PC-3 (cell line): ENCODE measurements at regions not wholly inside any gene's neighbourhood (a gene's known extent, or its start where the extent isn't known, plus 50 kb on each side); places are given as distances from the start of the nearest gene placed in this dataset.

ENCODE experiments used
- ATAC-seq: fragments of 200-7000 bp; cut with Tn5 transposase; 2 replicates; pipeline ENCODE4 v1.9.1; 2020; ENCODE audit warnings: mild to moderate bottlenecking, moderate library complexity
- BruUV-seq: library from RNA; stranded (reverse); fragments of 400-500 nt; replicated peaks from 2 replicates; lab custom pipeline; 2021; lab: Mats Ljungman, UMichigan
- CTCF ChIA-PET: fragments of 300-600 bp; sonication (Branson Sonifier 250); formaldehyde crosslinking; loops from one replicate; lab custom pipeline; 2022; ENCODE audit warnings: antibody characterized with exemption; lab: Charles Lee
- POLR2A ChIA-PET: fragments of 300-600 bp; sonication (Branson Sonifier 250); formaldehyde crosslinking; loops from one replicate; lab custom pipeline; 2022; ENCODE audit warnings: antibody characterized with exemption; ENCODE audit not compliant: unreplicated experiment; lab: Charles Lee
- DNase-seq: peaks from one replicate; pipeline ENCODE4 v3.0.0-alpha.2; 2015
- H2AFZ ChIP-seq: fragments of 300-600 bp; sonication (generic); 2 replicates; pipeline ENCODE4 v1.6.0; 2016; ENCODE audit warnings: antibody characterized with exemption, low read length
- H3F3A ChIP-seq: fragments of 300-600 bp; sonication (generic); one replicate; pipeline ENCODE4 v1.6.0; 2017; ENCODE audit warnings: antibody characterized with exemption, low read length, control low read depth, mild to moderate bottlenecking; ENCODE audit not compliant: unreplicated experiment
- H3K27ac ChIP-seq: fragments of 300-600 bp; sonication (generic); 2 replicates; pipeline ENCODE4 v1.5.1; 2016; ENCODE audit warnings: mild to moderate bottlenecking, low read length
- H3K27me3 ChIP-seq: fragments of 300-600 bp; sonication (generic); 2 replicates; pipeline ENCODE4 v1.6.1; 2016; ENCODE audit warnings: low read length, mixed read lengths
- H3K36me3 ChIP-seq: fragments of 300-600 bp; sonication (generic); 2 replicates; pipeline ENCODE4 v1.6.1; 2016; ENCODE audit warnings: low read depth, mixed run types, low read length, mixed read lengths
- H3K4me1 ChIP-seq: fragments of 300-600 bp; sonication (generic); 2 replicates; pipeline ENCODE4 v1.5.1; 2016; ENCODE audit warnings: low read length; ENCODE audit not compliant: insufficient read depth
- H3K4me2 ChIP-seq: fragments of 300-600 bp; sonication (generic); 2 replicates; pipeline ENCODE4 v1.6.0; 2016; ENCODE audit warnings: low read length
- H3K4me3 ChIP-seq: fragments of 300-600 bp; sonication (generic); 2 replicates; pipeline ENCODE4 v1.5.1; 2016; ENCODE audit warnings: mild to moderate bottlenecking, low read length, mixed read lengths
- H3K79me2 ChIP-seq: fragments of 300-600 bp; sonication (generic); 2 replicates; pipeline ENCODE4 v1.6.1; 2017; ENCODE audit warnings: low read length, mixed read lengths
- H3K9ac ChIP-seq: fragments of 300-600 bp; sonication (generic); 2 replicates; pipeline ENCODE4 v1.6.0; 2016; ENCODE audit warnings: mild to moderate bottlenecking, low read length
- H3K9me2 ChIP-seq: fragments of 300-600 bp; sonication (generic); replicated peaks from 2 replicates; pipeline ENCODE4 v1.6.1; 2016; ENCODE audit warnings: mixed run types, low read length, mixed read lengths
- H3K9me3 ChIP-seq: fragments of 300-600 bp; sonication (generic); 2 replicates; pipeline ENCODE4 v1.6.1; 2016; ENCODE audit warnings: low read length, mixed read lengths
- H4K20me1 ChIP-seq: fragments of 300-600 bp; sonication (generic); 2 replicates; pipeline ENCODE4 v1.6.1; 2016; ENCODE audit warnings: low read length, mixed read lengths
- EZH2 ChIP-seq: fragments of 300-600 bp; sonication (generic); IDR thresholded peaks from one replicate; pipeline ENCODE4 v1.6.1; 2017; ENCODE audit warnings: antibody characterized with exemption, mild to moderate bottlenecking, low read length; ENCODE audit not compliant: unreplicated experiment
- EZH2phosphoT487 ChIP-seq: fragments of 300-600 bp; sonication (generic); IDR thresholded peaks from 2 replicates; pipeline ENCODE4 v1.6.1; 2018; ENCODE audit warnings: mild to moderate bottlenecking, antibody characterized with exemption, low read length, borderline replicate concordance
- intact Hi-C: fragments of 100-400 bp; cut with micrococcal nuclease; formaldehyde crosslinking; loops from 2 replicates; pipeline ENCODE4 v1.9.0; 2023
- TF ChIP-seq, protein P1 (sequence below): fragments of 300-600 bp; sonication (generic); conservative IDR thresholded peaks from 2 replicates; pipeline ENCODE4 v1.5.1; 2017; ENCODE audit warnings: antibody characterized with exemption, low read depth, mild to moderate bottlenecking, low read length

DNA sequence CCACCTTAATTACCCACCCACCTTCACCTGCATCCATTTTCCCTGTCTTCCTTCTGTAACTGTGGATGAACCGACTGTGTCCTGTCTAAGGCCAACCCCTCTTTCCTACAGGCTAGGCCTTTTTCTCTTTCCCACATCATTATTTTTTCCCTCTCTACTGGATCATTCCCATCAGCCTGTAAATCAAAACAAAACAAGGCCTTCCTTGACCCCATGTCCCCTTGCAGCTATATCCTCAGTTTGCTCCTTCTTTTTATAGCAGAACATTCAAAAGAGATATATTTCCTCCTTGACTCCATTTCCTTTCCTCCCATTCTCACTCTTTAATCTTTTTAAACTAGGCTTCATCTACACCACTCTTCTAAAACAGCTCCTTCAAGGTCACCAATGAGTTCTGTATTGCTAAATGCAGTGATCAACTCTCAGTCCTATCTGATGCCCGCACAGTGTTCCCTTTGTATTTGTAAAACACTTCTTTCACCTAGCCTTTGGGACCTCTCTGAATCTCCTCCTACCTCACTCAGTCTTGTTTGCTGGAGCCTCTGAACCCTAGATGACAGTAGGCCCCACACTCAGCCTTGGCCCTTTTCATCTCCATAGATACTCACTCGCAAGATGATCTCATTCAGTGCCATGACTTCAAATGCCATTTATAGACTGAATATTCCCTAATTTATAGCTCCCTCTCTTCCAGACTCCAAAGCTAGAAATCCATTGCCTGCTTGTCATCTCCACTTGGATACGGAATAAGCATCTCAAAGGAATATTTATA lies 55.7 kb downstream of the CXCR4 start:
- H3K79me2 ChIP-seq = no peaks in the 10 kb centered on the region
- H3K27ac ChIP-seq = no peak overlapping the region
- DNase-seq = no peak
- no peaks in the 10 kb centered on the region for H4K20me1 ChIP-seq
- intact Hi-C loops = no loop called here
- H3K36me3 ChIP-seq = no peaks in the 10 kb centered on the region
- H3K4me3 ChIP-seq = no peak overlapping the region
- H3K27me3 ChIP-seq = peaks cover 4% of the 10 kb centered on the region
- no peaks in the 10 kb centered on the region for H3F3A ChIP-seq
- no peak overlapping the region for H3K4me2 ChIP-seq
- TF ChIP-seq, protein P1, sequence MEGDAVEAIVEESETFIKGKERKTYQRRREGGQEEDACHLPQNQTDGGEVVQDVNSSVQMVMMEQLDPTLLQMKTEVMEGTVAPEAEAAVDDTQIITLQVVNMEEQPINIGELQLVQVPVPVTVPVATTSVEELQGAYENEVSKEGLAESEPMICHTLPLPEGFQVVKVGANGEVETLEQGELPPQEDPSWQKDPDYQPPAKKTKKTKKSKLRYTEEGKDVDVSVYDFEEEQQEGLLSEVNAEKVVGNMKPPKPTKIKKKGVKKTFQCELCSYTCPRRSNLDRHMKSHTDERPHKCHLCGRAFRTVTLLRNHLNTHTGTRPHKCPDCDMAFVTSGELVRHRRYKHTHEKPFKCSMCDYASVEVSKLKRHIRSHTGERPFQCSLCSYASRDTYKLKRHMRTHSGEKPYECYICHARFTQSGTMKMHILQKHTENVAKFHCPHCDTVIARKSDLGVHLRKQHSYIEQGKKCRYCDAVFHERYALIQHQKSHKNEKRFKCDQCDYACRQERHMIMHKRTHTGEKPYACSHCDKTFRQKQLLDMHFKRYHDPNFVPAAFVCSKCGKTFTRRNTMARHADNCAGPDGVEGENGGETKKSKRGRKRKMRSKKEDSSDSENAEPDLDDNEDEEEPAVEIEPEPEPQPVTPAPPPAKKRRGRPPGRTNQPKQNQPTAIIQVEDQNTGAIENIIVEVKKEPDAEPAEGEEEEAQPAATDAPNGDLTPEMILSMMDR = no peak
- TF ChIP-seq EZH2 = no peak
- no peak for TF ChIP-seq EZH2phosphoT487
- H3K9me2 ChIP-seq = no peaks in the 10 kb centered on the region
- H3K4me1 ChIP-seq = no peaks in the 10 kb centered on the region
- no peak for ATAC-seq
- no peak overlapping the region for H3K9ac ChIP-seq
- no TSS peak for BruUV-seq
- CTCF ChIA-PET = no interaction called here
- H3K9me3 ChIP-seq = no peaks in the 10 kb centered on the region
- POLR2A ChIA-PET = no interaction called here
- H2AFZ ChIP-seq = no peak overlapping the region

DNA sequence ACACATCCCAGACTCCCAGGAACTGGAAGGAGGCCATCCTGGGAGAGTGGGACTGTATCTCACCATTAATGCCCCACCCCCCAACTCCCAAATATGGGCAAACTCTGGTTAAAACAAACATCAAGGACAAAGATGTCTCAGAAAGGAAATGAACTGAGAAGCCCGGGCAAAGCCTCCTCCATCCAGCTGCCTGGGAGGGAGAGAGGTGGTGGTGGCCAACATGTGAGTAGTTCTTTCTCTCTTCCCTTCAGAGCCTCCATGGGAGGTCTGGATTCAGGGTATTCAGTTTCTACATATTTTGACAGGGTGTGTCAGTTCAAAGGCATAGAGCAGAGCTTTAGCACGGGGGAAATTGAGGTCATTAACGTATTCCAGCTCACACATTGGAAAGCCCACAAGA lies 57.5 kb downstream of the CXCR4 start:
- intact Hi-C loops = no loop called here
- no peaks in the 10 kb centered on the region for H3K79me2 ChIP-seq
- DNase-seq (no peak), ATAC-seq (no peak)
- BruUV-seq = no TSS peak
- ChIA-PET CTCF (no interaction called here), POLR2A (no interaction called here)
- no peaks in the 10 kb centered on the region for H3K9me3 ChIP-seq
- no peaks in the 10 kb centered on the region for H4K20me1 ChIP-seq
- H2AFZ ChIP-seq = no peak overlapping the region
- H3K4me2 ChIP-seq = no peak overlapping the region
- H3K9me2 ChIP-seq = no peaks in the 10 kb centered on the region
- no peaks in the 10 kb centered on the region for H3K36me3 ChIP-seq
- no peak overlapping the region for H3K27ac ChIP-seq
- H3K9ac ChIP-seq = no peak overlapping the region
- TF ChIP-seq, protein P1 = no peak
- TF ChIP-seq EZH2 (no peak), EZH2phosphoT487 (no peak)
- H3K4me1 ChIP-seq = no peaks in the 10 kb centered on the region
- H3K4me3 ChIP-seq = no peak overlapping the region
- H3F3A ChIP-seq = no peaks in the 10 kb centered on the region
- peaks cover 4% of the 10 kb centered on the region for H3K27me3 ChIP-seq

DNA sequence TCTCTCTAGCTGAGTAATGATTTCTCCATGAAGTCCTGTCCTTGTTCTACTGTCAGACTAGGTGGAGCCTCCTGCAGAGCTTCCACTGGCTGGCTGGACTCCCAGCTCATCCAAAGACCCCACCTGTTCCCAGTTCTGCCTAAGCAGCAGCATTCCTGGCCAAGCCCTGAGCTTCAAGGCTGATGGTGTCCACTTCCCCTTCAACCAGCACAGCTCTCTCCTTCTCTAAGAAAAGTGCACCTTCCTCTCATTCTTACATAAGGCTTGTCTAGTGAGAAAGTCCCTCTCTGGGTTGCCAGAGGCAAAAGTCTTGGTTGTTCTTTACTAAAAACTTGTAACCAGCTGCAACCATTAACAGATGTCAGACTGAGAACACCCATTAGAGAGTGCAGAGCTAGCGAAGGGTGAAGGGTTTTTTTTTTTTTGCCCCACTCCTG lies 58.9 kb downstream of the CXCR4 start:
- H3K9ac ChIP-seq = no peak overlapping the region
- ChIA-PET POLR2A (no interaction called here), CTCF (interaction anchor here (0.6 kb wide), 1 partner anchor 37 kb away, joined by 3 read pairs; no protein-coding TSS in a partner anchor)

More for the DNA sequence above, 58.9 kb downstream of the CXCR4 start:
- Histone ChIP-seq H2AFZ (no peak overlapping the region), H3K4me1 (no peaks in the 10 kb centered on the region), H3F3A (no peaks in the 10 kb centered on the region), H3K36me3 (no peaks in the 10 kb centered on the region), H3K27me3 (peaks cover 4% of the 10 kb centered on the region; the same call in 1 of the 2 replicates), H3K9me3 (no peaks in the 10 kb centered on the region), H4K20me1 (no peaks in the 10 kb centered on the region), H3K9me2 (no peaks in the 10 kb centered on the region), H3K79me2 (no peaks in the 10 kb centered on the region), H3K27ac (no peak overlapping the region), H3K4me2 (no peak overlapping the region), H3K4me3 (no peak overlapping the region)
- intact Hi-C loops = no loop called here
- no peak for DNase-seq
- BruUV-seq = no TSS peak
- TF ChIP-seq EZH2phosphoT487 (no peak), EZH2 (no peak)
- TF ChIP-seq, protein P1 = no peak
- ATAC-seq = no peak
